Kidney (tissue), 13 donors: ENCODE measurements at regions not wholly inside any gene's neighbourhood (a gene's known extent, or its start where the extent isn't known, plus 50 kb on each side); places are given as distances from the start of the nearest gene placed in this dataset.

Experiments
- DNase-seq, 5 donors: peaks; one replicate each; pipeline ENCODE4 v3.0.0-alpha.2; 2013 to 2020
- FAIRE-seq: peaks from 2 replicates; lab custom pipeline; 2012; peaks lifted over from hg19 to GRCh38; lab: Jason Lieb, UNC
- H3K27ac ChIP-seq, 2 donors: one replicate each; pipeline ENCODE4 v1.7.0; 2013; ENCODE audit warnings: low read depth in 2 of 2, low read length in 2 of 2, inconsistent platforms in 1 of 2
- H3K27me3 ChIP-seq: one replicate; pipeline ENCODE4 v1.7.1; 2013; ENCODE audit warnings: low read length, inconsistent platforms; ENCODE audit not compliant: control insufficient read depth, insufficient read depth
- H3K36me3 ChIP-seq, 3 donors: one replicate each; pipeline versions ENCODE4 v1.7.0 to v1.7.1; 2013; ENCODE audit warnings: low read length in 3 of 3, control low read depth in 1 of 3, inconsistent platforms in 1 of 3; ENCODE audit not compliant: insufficient read depth in 3 of 3, control insufficient read depth in 2 of 3
- H3K4me1 ChIP-seq, 3 donors: one replicate each; pipeline versions ENCODE4 v1.7.0 to v1.7.1; 2013; ENCODE audit warnings: low read length in 3 of 3, inconsistent platforms in 1 of 3, low read depth in 1 of 3; ENCODE audit not compliant: control insufficient read depth in 2 of 3, insufficient read depth in 2 of 3
- H3K4me3 ChIP-seq, 3 donors: one replicate each; pipeline versions ENCODE4 v1.7.0 to v1.8.1; 2013; ENCODE audit warnings: low read length in 3 of 3, control low read depth in 1 of 3, inconsistent platforms in 1 of 3
- H3K9ac ChIP-seq, 3 donors: one replicate each; pipeline versions ENCODE4 v1.7.0 to v1.7.1; 2013; ENCODE audit warnings: low read length in 3 of 3, control low read depth in 1 of 3, inconsistent platforms in 1 of 3
- H3K9me3 ChIP-seq, 3 donors: one replicate each; pipeline versions ENCODE4 v1.7.0 to v1.7.1; 2013; ENCODE audit warnings: low read length in 3 of 3, control low read depth in 1 of 3, inconsistent platforms in 1 of 3; ENCODE audit not compliant: control insufficient read depth in 2 of 3, insufficient read depth in 1 of 3
- intact Hi-C: fragments of 100-400 bp; cut with DNase I; formaldehyde crosslinking; loops from one replicate; pipeline ENCODE4 v1.11.1; 2022
- TF ChIP-seq, protein P1 (sequence below): IDR thresholded peaks from 3 replicates; pipeline ENCODE4 v1.5.1; 2012; ENCODE audit warnings: mild to moderate bottlenecking, moderate library complexity, borderline replicate concordance; ENCODE audit not compliant: insufficient read depth; ENCODE audit errors: extremely low read depth
- donor health status: control.
- donor health status: control.
- donor health status: control.
- donor health status: control.
- donor health status: control.
- donor health status: DM: yes; HTN: yes; CAD: no.
- donor health status: Normal renal cell carcinoma (clear cell type).

DNA sequence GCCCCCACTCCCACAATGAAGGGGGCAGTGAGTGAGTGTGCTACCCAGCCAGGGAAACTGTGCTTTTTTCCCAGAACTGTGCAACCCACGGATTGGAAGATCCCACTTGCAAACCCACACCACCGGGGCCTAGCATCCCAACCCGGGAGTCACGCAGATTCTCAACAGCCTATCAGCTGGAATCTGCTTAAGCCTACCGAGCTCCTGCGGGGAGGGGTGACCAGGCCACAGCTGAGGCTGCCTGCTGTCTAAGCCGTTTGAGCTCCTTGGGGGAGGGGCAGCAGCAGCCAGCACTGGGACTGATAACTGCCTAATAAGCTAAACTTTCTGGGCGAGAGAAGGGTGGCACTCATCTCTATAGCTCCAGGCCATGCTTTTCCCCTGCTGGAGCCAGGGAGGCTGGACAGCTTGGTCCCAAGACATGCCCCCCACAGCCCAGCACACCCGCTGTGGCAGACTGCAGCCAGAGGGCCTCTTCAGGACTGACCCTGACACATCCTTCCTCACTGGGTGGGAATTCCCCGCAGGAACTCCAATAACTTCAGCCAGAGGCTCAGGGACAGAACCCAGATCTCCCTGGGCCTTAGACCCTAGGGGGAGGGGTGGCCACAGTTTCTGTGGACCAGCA, 161.3 kb upstream of the MAGEB18 start:
- Histone ChIP-seq H3K27ac (no peak overlapping the region), H3K36me3 (no peaks in the 10 kb centered on the region), H3K4me3 (no peak overlapping the region), H3K4me1 (no peaks in the 10 kb centered on the region), H3K9me3 (no peaks in the 10 kb centered on the region), H3K9ac (no peak overlapping the region), H3K27me3 (no peaks in the 10 kb centered on the region)
- TF ChIP-seq, protein P1, sequence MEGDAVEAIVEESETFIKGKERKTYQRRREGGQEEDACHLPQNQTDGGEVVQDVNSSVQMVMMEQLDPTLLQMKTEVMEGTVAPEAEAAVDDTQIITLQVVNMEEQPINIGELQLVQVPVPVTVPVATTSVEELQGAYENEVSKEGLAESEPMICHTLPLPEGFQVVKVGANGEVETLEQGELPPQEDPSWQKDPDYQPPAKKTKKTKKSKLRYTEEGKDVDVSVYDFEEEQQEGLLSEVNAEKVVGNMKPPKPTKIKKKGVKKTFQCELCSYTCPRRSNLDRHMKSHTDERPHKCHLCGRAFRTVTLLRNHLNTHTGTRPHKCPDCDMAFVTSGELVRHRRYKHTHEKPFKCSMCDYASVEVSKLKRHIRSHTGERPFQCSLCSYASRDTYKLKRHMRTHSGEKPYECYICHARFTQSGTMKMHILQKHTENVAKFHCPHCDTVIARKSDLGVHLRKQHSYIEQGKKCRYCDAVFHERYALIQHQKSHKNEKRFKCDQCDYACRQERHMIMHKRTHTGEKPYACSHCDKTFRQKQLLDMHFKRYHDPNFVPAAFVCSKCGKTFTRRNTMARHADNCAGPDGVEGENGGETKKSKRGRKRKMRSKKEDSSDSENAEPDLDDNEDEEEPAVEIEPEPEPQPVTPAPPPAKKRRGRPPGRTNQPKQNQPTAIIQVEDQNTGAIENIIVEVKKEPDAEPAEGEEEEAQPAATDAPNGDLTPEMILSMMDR: no peak
- peak in 1 of 5 donors; percentile 49 for DNase-seq
- intact Hi-C loops: no loop called here
- FAIRE-seq: no peak

DNA sequence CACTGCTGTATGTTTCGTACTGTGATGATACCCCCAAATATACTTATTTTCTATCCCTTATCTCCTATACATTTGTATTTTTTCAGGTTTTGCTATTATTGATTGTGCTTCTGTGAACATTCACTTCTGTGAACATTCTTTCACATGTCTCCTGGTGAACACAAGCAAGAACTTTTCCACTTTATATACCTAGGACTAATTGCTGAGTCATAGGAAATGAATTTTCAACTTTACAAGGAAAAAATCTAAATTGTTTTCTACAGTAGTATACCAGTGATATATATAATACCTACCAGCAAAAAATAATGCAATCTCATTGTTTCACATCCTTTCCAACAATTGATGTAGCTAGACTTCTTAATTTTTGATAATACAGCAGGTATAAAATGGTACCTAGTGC, 139.5 kb upstream of the MAGEB18 start:
- Histone ChIP-seq H3K9ac (no peak overlapping the region), H3K9me3 (no peaks in the 10 kb centered on the region), H3K4me1 (no peaks in the 10 kb centered on the region), H3K27me3 (no peaks in the 10 kb centered on the region), H3K27ac (no peak overlapping the region), H3K36me3 (no peaks in the 10 kb centered on the region), H3K4me3 (no peak overlapping the region)
- FAIRE-seq: peak; percentile 41
- intact Hi-C loops: no loop called here
- TF ChIP-seq, protein P1: no peak
- DNase-seq: no peak

DNA sequence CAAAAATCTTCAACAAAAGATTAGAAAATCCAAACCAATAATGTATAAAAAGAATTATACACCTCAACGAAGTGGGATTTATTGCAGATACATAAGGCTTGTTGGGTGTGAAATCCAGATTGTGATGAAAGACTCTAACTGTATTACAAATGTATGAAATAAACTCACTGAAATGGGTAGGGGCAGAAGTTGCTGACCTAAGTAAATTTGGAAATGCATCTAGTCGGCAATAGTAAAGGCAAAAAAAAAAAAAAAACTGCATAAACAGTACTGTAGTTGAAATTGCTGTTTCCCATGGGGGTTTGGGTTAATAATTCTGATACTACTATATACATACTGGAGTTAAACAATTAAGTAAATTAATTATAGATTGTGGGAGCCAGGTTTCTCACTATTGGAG, 130.7 kb upstream of the MAGEB18 start:
- intact Hi-C loops: no loop called here
- no peak overlapping the region for H3K4me3 ChIP-seq
- no peaks in the 10 kb centered on the region for H3K27me3 ChIP-seq
- no peak overlapping the region for H3K27ac ChIP-seq
- no peak for FAIRE-seq
- no peaks in the 10 kb centered on the region for H3K36me3 ChIP-seq
- DNase-seq: no peak
- TF ChIP-seq, protein P1: no peak
- no peaks in the 10 kb centered on the region for H3K4me1 ChIP-seq
- no peak overlapping the region for H3K9ac ChIP-seq
- no peaks in the 10 kb centered on the region for H3K9me3 ChIP-seq

DNA sequence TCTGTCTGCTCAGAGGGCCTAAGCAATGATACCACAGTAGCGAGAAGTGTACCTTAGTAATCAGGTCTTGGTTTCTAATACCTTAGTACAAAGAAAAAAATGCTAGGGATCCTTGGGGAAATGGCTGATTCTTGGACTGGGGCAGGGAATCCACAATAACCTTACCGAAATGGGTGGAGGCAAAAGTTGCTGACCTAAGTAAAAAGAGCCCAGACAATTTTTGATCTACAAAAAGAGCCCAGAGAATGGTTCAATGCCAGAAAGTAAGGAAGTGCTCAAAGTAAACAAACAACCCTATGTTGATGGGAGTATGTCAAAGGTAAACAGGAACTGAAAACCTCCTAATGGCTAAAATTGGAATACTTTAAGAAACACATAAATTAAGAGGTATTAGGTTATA, 130.1 kb upstream of the MAGEB18 start:
- no peak for FAIRE-seq
- intact Hi-C loops: no loop called here

More for the DNA sequence above, 130.1 kb upstream of the MAGEB18 start:
- Histone ChIP-seq H3K9ac (no peak overlapping the region), H3K36me3 (no peaks in the 10 kb centered on the region), H3K9me3 (no peaks in the 10 kb centered on the region), H3K4me3 (no peak overlapping the region), H3K27me3 (no peaks in the 10 kb centered on the region), H3K27ac (no peak overlapping the region), H3K4me1 (no peaks in the 10 kb centered on the region)
- TF ChIP-seq, protein P1: no peak
- no peak for DNase-seq
